ENCODE measurements at regions not wholly inside any gene's neighbourhood (a gene's known extent, or its start where the extent isn't known, plus 50 kb on each side); places are given as distances from the start of the nearest gene placed in this dataset.

DNA sequence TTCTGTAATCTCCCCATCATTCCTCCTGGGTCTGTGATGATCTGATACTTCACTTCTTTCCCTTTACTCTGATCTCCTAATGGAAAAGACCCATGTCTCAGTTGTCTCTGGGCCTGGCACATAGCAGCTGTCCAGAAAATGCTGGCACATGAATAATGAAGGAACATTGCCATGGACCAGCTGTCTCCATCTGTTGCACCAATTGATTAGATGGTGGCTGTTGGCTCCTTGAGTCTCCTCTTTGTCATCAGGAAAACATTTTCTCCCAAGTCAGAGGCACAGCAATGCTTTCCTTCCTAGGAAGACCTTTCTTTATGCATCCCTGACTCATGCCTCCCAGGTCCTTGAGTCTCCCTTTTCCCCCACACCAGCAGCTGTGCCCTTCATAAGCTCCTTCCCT, 286.2 kb upstream of the CXCR4 start:
- DNase-seq (ENCODE audit: low spot score) = no peak

DNA sequence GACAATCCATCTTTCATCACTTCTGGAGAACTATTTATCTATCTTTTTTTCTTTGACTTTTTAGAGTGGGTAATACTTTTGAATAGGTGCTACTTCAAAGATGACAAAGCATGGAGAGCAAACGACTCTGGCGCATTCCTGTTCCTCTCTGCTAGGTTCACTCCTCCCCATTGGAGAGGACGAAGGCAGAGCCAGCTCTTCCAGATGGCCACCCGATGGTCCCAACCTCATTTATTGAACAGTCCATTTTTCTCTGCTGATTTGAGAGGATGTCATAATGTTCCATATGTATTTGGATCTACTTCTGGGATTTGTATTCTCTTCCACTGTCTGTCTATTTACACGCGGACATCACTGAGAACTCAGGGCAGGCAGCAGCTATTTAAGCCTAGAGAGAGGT, 284.3 kb upstream of the CXCR4 start:
- no peak for DNase-seq (ENCODE audit: low spot score)

DNA sequence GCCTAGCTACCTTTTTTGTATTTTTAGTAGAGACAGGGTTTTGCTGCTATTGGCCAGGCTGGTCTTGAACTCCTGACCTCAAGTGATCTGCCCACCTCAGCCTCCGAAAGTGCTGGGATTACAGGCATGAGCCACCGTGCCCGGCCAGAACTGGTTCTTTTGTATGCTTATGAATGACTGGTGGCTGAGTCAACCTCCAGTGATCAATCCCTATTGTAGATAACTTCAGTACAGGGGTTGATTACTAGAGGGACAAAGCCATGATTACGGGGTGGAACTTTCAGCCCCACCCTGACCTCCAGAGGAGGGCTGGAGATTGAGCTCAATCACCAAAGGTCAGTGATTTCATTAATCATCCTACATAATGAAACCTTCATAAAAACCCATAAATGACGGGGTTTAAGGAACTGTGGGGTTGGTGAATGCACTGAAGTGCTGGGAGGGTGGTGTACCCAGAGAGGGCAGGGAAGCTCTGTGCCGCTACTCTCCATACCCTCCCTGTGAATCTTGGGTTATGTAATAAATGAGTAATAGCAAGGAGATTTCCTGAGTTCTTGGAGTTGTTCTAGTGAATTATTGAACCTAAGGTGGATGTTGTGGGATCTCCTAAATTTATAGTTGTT, 281.8 kb upstream of the CXCR4 start:
- DNase-seq (ENCODE audit: low spot score) = no peak

DNA sequence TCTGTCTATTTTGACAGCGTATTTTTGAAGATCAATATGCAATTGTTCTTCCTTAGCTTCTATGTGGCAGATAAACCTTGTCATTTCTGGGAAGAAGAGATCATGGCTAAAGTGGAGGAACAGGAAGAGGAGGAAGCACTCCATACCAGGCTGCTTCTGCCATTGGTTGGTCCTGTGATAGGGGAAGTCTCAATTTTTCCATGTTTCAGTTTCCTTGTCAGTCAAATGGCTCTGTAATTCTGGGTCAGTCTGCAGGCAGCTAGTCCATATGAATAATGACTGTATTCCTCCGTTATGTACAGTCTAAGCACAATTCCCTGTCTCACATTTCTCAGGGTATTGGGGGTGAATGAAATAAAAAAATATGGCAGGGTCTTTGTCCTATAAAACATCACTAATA, 277.6 kb upstream of the CXCR4 start:
- no peak for DNase-seq (ENCODE audit: low spot score)

DNA sequence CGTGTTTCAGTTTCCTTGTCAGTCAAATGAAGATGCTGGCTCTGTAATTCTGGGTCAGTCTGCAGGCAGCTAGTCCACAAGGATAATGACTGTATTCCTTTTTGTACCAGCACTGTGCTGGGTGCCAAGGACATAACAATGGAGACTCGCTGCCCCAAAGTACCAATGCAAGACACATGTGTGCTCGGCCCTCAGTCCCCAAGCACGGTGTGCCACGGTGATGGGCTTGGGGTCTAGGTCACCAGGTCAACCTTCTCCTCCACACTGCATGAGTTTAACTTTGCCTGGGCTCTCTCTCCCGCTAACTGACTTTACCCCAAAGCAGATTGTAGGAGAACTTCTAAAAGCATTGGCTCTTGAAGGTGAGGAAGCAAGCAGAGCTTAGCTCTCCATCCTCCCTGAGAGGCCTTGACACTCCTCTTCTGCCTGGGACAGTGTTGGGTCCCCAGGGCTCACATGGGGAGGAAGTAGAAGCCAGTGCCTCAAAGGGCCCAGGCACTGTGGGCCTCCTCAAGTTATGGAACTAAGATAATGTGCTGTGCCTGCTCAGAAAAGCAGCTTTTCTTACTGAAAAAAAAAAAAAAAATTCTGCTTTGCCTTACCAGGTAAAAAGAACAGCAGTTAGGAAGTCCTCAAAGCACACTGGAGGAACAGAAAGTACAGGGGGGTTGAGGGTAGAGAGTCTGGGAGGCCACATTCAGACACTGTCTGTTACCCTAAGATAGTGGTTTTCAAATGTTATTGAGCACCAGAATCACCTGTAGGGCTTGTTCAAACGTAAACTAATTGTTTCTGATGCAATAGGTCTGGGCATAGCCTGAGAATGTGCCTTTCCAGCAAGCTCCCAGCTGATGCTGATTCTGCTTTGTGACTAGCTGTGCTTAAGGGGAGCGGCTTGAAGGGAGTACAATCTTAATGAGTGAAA, 276.4 kb upstream of the CXCR4 start:
- no peak for DNase-seq (ENCODE audit: low spot score)

DNA sequence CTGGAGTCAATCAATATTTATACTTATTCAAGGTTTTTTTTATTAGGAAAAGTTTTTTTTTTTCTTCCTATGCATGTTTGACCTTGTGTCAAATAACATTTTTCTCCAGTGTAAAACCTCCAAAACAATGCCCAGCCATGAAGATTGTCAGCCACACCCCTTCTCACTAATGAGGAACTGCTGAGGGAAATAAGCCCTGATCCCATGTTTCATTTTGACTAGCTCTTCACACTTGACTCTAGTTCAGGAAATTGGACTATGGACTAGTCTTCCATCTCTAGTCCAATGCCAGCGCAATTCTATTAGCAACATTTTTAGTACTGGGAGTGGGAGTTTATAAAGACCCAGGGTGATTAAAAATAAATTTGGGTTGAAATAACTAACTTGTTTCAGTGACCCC, 275.6 kb upstream of the CXCR4 start:
- no peak for DNase-seq (ENCODE audit: low spot score)

DNA sequence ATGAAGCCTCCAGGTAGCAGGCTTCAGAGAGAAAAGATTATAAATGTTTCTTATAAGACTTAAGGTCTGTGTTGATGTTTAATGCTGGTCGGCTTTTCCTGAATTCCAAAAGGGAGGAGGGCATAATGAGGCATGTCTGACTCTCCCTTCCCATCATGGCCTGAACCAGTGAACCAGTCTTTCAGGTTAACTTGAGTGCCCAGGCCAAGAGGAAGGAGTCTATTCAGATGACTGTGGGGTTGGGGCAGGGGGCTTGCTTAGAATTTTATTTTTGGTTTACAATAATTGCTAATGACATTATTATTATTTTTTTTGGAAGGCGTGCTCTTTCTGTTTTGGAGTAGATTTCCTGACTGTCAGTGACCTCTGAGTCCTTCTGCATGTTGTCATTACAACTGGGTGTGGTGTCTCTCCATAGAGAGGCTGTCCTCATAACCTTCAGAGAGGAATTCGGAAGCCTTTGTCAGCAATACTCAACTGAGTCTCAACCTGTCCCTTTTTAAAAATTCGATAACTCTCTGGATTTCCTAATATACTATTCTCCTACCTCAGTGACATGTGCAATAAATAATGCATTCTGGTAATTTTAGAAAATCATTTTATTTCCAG, 275.1 kb upstream of the CXCR4 start:
- no peak for DNase-seq (ENCODE audit: low spot score)

DNA sequence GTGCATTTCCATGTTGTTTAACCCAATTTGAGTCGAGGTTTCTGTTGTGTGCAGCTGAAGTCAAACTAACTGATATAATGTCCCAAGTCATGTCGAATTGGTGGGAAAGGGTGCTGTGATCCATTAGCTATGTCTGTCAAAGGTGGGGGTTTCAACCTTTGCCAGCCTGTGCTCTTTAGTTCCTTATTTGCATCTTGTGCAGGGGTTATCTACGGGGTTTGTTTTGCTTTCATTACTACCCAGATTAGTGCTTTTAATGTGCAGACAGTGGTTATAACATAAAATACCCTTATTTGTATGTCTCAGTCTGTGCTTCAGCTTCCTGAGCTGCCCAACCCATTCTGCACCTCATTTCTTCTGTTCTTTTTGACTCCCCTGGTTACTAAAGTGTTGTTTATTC, 271.9 kb upstream of the CXCR4 start:
- no peak for DNase-seq (ENCODE audit: low spot score)

DNA sequence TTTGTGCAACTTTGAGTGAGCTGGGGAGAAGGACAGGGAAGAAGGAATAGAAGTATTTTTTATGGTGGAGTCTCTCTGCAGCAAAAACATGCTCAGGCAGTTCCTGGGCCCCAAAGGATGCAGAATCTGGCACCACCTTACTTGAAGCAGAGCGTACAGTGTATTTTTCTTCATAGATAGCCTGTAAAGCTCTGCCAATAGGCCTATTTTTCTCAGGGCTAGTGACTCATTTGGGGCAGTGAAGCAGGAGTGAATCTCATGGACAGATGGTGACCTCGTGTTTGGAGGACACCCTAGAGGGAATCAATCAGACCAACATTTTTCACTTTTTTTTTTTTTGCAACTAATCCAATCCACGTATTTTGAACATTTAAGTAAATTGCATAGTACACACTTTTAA, 268.1 kb upstream of the CXCR4 start:
- DNase-seq (ENCODE audit: low spot score) = no peak

DNA sequence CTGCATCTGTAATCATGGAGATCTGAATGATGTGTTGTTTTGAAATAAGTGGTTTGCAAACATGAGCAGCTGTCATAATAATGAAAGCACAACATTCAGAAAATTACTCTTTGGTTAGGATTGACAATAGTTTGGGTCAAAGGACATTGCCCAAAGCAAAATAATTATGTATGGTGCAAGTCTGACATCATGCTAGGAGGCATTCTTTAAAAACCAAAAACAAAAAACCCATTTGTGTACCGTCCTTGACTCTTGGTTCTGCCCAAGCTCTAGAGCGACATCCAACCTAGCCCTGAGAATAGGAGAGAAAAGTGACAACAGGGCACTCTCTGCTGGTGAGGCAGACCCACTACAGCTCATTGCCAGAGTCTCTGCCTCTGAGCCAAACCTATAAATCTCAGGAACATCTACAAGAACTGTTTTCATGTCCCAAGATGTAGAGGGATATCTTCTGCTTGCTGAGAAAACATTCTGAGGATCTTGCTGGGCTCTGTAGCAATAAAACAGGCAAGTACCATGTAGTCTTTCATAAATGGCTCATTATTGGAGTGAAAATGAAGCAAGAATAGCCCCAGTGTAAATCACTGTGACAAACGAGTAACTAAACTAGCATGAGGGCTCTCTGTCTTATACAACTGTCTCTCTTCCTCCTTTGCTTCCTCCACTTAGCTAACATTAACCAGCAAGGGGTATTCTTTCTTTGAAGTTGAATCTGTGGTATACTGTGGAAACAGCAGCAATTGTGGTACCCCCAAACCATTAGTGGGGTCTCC, 266.8 kb upstream of the CXCR4 start:
- DNase-seq (ENCODE audit: low spot score) = peak; percentile 73

DNA sequence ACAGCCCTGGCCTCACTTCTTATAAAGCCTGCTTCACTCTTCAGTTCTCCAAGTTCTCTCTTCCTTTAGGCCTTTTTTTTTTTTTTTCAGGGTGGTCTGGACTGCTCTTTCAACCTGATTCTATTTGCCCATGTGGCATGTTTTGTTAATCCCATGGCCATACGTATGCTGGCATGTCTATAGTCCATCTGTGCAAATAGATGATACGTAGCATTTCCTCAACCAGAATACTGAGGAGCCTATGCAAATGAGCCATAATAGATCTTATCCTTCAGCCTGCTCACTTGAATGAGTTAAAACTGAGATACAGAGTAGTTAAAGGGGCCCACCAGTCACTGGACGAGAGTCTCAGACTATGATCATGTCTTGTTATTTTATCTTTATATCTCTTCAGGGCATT, 265.2 kb upstream of the CXCR4 start:
- no peak for DNase-seq (ENCODE audit: low spot score)

DNA sequence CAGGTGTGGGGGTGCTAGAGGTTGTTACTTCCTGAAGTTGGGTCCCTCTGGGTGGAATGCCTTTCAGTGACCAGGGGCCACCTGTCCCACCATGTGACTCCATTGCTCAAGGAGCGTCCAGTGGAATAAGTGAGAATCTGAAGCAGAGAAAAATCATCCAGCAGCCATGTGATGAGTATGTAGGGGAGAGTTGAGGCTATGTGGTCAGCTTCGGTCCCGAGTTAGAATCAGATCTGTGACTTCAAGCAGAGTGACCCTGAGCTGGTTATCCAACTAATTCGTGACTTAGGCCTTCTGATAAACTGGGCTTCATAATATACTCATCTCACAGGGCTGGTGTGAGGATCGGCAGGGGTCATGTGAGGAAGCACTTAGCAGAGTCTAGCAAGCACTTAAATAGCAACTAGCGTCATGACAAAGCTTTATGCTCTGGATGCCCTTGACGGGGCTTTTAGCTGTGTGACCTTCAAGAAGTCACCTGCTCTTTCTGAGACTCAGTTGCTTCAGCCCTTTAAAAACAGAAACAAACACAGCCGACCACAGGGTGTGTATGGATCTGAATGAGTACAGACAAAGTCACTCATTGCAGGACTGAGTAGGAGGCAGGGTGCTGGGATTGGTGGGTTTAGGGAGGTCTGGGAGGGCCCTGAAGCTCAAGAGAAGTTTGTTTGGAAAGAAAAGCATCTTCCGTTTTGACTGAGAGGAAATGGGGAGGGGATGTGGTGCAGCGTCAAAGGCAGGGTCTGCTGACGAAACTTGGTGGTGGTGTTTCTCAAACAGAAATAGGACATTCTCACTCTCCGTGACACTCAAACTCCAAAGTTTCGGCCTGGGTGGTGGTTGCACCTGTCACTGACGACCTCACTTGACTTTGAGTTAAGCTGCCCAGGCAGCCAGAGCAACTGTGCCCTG, 264.0 kb upstream of the CXCR4 start:
- DNase-seq (ENCODE audit: low spot score) = peak; percentile 56

DNA sequence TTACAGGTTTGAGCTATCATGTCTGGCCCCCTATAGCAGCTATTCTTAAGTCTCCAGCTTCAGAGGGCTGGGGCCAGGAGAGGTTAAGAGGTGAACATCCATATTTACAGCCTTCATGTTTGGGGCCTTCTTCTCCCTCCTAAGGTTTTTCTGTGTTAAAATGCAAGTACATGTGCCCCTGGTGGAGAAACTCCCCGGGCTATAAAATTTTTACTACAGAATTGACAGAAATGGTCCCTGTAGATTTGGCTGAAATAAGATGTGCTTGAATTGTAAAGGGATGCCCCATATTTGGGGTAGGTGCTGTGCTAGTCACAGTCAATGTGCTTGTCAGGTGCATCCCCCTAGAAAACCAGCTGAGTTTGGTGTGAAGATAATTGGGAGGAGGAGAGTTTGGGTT, 263.3 kb upstream of the CXCR4 start:
- DNase-seq (ENCODE audit: low spot score) = no peak

DNA sequence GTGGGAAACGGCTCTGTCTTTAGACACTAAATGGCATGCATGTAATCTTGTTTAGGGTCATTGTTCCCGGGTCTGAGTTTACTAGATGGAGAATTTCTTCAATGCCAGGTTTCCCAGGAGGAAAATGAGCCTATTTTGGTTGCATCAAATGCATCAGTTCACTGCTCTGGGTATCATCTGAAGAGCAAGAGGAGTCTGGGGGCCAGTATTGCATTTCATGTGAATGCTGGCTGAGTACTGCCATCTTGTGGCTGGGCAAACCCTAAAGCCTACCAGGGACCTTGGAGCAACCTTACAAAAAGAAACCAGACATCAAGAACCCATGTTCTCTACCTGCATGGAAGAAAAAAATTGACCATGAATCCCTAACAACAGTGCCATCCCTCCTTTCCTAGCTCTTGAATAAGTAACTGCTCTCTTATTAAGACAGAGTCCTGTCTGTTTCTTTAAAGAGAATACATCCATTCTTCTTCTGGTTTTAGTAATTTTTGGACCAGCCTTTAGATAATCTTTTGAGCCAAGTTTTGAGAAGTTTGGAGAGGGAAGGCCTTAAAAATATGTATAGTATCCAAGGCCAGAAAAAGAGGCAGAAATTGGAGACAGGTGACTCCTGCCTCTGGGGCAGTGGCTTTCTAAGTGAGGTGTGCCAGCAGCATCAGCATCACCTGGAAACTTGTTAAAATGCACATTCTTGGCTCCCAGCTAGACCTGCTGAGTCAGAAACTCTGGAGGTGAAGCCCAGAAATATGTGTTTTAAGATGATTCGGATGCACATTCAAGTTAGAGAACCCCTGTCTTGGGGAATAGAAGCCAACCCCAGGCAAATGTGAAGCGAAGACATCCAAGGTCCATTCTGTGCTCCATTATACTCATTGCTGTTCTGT, 261.0 kb upstream of the CXCR4 start:
- DNase-seq (ENCODE audit: low spot score) = peak; percentile 83

DNA sequence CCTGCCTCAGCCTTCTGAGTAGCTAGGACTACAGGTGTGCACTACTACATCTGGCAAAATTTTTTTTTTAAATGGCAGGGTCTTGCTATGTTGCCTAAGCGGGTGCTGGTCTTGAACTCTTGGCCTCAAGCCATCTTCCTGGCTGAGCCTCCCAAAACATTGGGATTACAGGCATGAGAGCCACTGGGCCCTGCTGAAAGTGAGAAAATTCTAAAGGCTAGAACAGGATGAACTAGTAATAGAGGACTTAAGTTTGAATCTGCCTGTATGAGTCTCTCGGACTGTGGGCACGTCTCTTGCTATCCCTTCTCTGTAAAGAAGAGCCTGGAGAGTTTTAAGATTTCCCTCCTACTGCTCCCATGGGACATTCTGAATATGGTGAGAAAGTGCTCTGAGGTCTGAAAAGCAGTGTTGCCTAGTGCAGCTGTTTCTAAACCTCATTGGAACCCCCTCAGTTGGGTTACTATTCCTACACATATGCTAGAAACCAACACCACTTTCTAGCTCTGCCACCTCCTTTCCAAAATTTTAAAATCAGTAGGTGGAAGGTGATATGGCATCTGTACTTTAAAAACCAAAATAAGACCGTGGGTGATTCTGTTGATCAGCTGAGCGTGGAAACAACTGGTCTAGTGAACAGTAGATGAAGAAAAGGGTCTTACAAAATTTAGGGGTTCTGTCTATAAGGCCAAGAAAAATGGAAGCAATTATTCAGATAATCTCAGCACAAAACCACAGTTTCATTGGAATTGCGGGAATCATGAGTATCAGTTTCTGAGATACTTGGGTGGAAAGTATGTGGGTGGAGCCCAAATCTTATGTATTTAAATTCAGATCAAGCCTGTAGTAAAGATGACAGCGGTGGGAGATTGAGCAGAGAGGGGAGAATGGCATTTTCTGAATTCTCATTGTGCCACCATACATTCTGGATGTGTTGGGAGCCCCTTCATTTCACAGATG, 259.8 kb upstream of the CXCR4 start:
- DNase-seq (ENCODE audit: low spot score) = no peak

DNA sequence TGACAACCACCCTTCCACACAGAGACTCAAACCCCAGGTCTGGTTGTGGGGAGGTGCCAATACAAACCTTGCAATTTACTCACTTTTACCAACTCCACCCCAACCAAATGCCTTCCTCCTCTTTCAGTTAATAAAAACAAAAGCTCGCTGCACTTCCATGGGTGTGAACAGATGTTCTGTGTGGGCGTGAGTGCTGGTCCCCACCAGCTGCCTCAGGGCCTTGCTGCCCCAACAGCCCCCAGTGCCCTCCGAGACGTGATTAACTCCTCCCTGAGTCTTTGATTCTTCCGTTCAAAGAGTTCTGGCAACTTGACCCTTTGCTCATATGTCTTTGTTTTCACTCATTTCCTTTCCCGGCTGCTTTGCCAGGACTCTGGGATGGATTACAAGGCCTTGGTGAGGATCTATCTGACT, 258.9 kb upstream of the CXCR4 start:
- peak; percentile 12 for DNase-seq (ENCODE audit: low spot score)

DNA sequence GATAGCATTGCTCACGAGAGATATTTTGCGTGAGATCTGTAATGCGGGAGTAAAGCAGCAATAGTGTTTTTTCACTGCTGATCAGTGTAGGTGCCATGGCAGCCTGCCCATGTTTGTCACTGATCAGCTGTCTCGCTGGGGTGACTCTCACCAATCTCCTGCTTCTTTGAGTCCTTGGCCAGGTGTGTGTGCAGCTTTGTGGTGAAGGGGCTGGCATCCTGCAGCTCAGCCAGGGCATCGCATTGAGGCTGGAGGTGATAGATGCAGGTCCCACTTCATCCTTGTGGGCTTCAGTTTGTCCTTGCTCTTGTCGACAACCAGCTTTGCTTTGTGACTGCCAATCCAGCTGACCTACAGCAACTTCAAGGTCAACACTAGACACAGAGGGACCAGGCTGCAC, 258.3 kb upstream of the CXCR4 start:
- DNase-seq (ENCODE audit: low spot score) = peak; percentile 17

DNA sequence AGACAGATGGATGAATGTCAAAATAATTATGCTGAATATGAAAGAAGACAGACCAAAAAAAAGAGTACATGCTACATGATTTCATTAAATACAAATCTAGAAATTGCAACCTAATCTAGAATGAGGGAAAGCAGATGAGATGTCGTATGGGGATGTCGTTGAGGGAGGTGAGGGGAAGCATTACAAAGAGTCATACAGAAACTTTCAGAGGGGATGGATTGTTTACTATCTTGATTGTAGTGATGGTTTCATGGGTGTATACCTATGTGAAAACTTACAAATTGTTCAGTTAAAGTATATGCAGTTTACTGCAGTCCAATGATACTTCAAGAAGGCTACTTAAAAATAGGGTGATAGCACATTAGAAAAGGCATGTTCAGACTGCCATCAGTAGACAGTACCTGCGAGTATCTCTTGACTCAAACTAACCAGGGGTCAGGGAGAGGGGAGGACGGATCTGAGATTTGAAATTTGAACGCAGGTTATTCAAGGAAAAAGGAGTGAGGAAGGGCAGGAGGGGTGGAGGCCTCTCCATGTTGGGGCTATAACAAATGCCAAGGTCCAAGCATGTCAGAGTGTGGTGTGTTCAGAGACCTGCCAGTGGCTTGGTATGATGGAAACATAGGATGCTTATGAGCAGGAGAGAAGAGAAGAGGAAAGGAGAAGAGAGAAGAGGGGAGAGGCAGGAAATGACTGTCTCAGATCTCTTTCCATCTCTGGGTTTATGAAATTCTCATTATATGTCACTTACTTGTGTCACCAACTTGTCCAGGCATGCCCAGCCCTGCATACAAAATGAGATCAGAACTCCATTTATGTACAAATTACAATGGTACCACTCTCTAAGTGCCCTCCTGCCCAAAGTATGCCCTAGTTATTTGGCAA, 257.3 kb upstream of the CXCR4 start:
- no peak for DNase-seq (ENCODE audit: low spot score)

Measured in CD4-positive, alpha-beta T cell treated with Interleukin-2 at 100 ng/mL for 4 hours (primary cell).